Body of pancreas (tissue), 4 donors: ENCODE measurements at regions not wholly inside any gene's neighbourhood (a gene's known extent, or its start where the extent isn't known, plus 50 kb on each side); places are given as distances from the start of the nearest gene placed in this dataset.

Experiments used
- ATAC-seq: fragments of 150-250 bp; one replicate; pipeline ENCODE4 v1.9.1; 2016
- DNase-seq, 4 donors: peaks; one replicate each; pipeline ENCODE4 v3.0.0-alpha.2; 2019
- H3K27ac ChIP-seq, 4 donors: fragments of 200-600 bp; sonication (generic); 1 replicate in 3 of 4; 2 replicates in 1 of 4; pipeline versions ENCODE4 v1.5.1 to v1.6.1; 2016 to 2019; ENCODE audit warnings: mild to moderate bottlenecking in 1 of 4, mixed read lengths in 1 of 4, moderate library complexity in 1 of 4
- H3K27me3 ChIP-seq, 2 donors: fragments of 200-600 bp; sonication (generic); one replicate each; pipeline ENCODE4 v1.6.0; 2016; ENCODE audit warnings: mild to moderate bottlenecking in 1 of 2
- H3K36me3 ChIP-seq, 2 donors: fragments of 200-600 bp; sonication (generic); replicated peaks in 1 of 2; 2 replicates each; pipeline ENCODE4 v1.5.1; 2016; ENCODE audit warnings: low read depth in 2 of 2; ENCODE audit not compliant: insufficient read depth in 1 of 2
- H3K4me1 ChIP-seq: fragments of 200-600 bp; sonication (generic); one replicate; pipeline ENCODE4 v1.6.0; 2016
- H3K4me3 ChIP-seq, 2 donors: fragments of 200-600 bp; sonication (generic); 1 replicate in 1 of 2; 2 replicates in 1 of 2; pipeline ENCODE4 v1.5.1; 2016 to 2019
- H3K9me3 ChIP-seq, 3 donors: fragments of 200-600 bp; sonication (generic); 1 replicate in 2 of 3; 2 replicates in 1 of 3; pipeline ENCODE4 v1.5.1; 2016
- CTCF ChIP-seq, 7 experiments: fragments of 450-650 bp in 4 of 7; fragments of 200-600 bp in 3 of 7; sonication (generic) in 3 of 7; IDR thresholded peaks; one replicate each; pipeline ENCODE4 v1.5.1; 2016 to 2019; ENCODE audit warnings: antibody characterized with exemption in 7 of 7
- POLR2A ChIP-seq, 3 donors: fragments of 450-650 bp; IDR thresholded peaks; one replicate each; pipeline ENCODE4 v1.6.1; 2016; ENCODE audit warnings: antibody characterized with exemption in 3 of 3, mild to moderate bottlenecking in 2 of 3
- WGBS, 2 donors: methylation state at CpG; one replicate each; pipeline ENCODE4 v1.1.5; 2017; 5-methylcytosine and 5-hydroxymethylcytosine counted together
- intact Hi-C: fragments of 100-400 bp; cut with DNase I; formaldehyde crosslinking; loops from one replicate; pipeline ENCODE4 v1.15.1; 2023

GRCh38 chr12:46131732-46132469 lies 136.9 kb downstream of the SLC38A1 start:
- H3K27me3 ChIP-seq, result no peaks in the 10 kb centered on the region
- DNase-seq, result no peak
- H3K36me3 ChIP-seq, result no peaks in the 10 kb centered on the region
- WGBS, 2 donors, result 55 to 59% methylated on average over 5 of the region's 5 CpGs
- H3K4me3 ChIP-seq, result no peak overlapping the region
- H3K4me1 ChIP-seq, result no peaks in the 10 kb centered on the region
- TF ChIP-seq POLR2A (IDR thresholded peaks at IDR 0.05) (no peak), CTCF (IDR thresholded peaks at IDR 0.05) (peak in 1 of 7 experiments; percentile 6)
- no peaks in the 10 kb centered on the region for H3K9me3 ChIP-seq
- intact Hi-C loops, result no loop called here
- no peak overlapping the region for H3K27ac ChIP-seq
- no peak for ATAC-seq

- Histone ChIP-seq H3K27ac (no peak overlapping the region), H3K9me3 (no peaks in the 10 kb centered on the region), H3K4me3 (no peak overlapping the region), H3K27me3 (no peaks in the 10 kb centered on the region), H3K4me1 (peaks cover 10% of the 10 kb centered on the region), H3K36me3 (no peaks in the 10 kb centered on the region)
- ATAC-seq (no peak), DNase-seq (no peak)
- WGBS, 2 donors, result 56 to 63% methylated on average over 6 of the region's 6 CpGs
- intact Hi-C loops, result loop anchor here (10.0 kb wide), 1 partner anchor 177 kb away; no protein-coding TSS in a partner anchor
- no peak for TF ChIP-seq POLR2A (IDR thresholded peaks at IDR 0.05)
Measured at GRCh38 chr12:46127656-46128055, 137.3 kb upstream of the SCAF11 start.

- intact Hi-C loops, result loop anchor here (10.0 kb wide), 1 partner anchor 179 kb away; no protein-coding TSS in a partner anchor
- H3K27ac ChIP-seq, result no peak overlapping the region
- no peak overlapping the region for H3K4me3 ChIP-seq
- ATAC-seq, result no peak
- H3K27me3 ChIP-seq, result no peaks in the 10 kb centered on the region
- WGBS, 2 donors, result 44 to 62% methylated on average over 4 of the region's 4 CpGs
- no peak for DNase-seq
- no peak for TF ChIP-seq CTCF (IDR thresholded peaks at IDR 0.05)
- no peaks in the 10 kb centered on the region for H3K9me3 ChIP-seq
- H3K36me3 ChIP-seq, result no peaks in the 10 kb centered on the region
- peaks cover 10% of the 10 kb centered on the region for H3K4me1 ChIP-seq
Measured at GRCh38 chr12:46126050-46126727, 135.8 kb upstream of the SCAF11 start.

- Histone ChIP-seq H3K9me3 (no peaks in the 10 kb centered on the region), H3K27me3 (no peaks in the 10 kb centered on the region), H3K27ac (no peak overlapping the region), H3K4me1 (peaks cover 10% of the 10 kb centered on the region), H3K4me3 (no peak overlapping the region), H3K36me3 (no peaks in the 10 kb centered on the region)
- DNase-seq (peak; percentile 57 to 68 (median 60)), ATAC-seq (peak; percentile 93)
- WGBS, 2 donors, result 5% methylated on average over 12 of the region's 12 CpGs
- TF ChIP-seq POLR2A (IDR thresholded peaks at IDR 0.05), result no peak
- peak; percentile 57 to 87 (median 79) for TF ChIP-seq CTCF (IDR thresholded peaks at IDR 0.05)
- intact Hi-C loops, result loop anchor here (10.0 kb wide), 1 partner anchor 180 kb away; no protein-coding TSS in a partner anchor
Measured at GRCh38 chr12:46124848-46125619, 134.7 kb upstream of the SCAF11 start.
